Peyer's patch (tissue), 4 donors: ENCODE measurements at regions not wholly inside any gene's neighbourhood (a gene's known extent, or its start where the extent isn't known, plus 50 kb on each side); places are given as distances from the start of the nearest gene placed in this dataset.

ENCODE experiments used
- CTCF ChIP-seq, 6 experiments: fragments of 450-650 bp in 4 of 6; fragments of 200-600 bp in 2 of 6; sonication (generic) in 1 of 6; IDR thresholded peaks; one replicate each; pipeline ENCODE4 v1.5.1; 2017 to 2019; ENCODE audit warnings: antibody characterized with exemption in 6 of 6, mild to moderate bottlenecking in 3 of 6, moderate library complexity in 1 of 6
- POLR2A ChIP-seq, 2 donors: fragments of 450-650 bp; IDR thresholded peaks; one replicate each; pipeline ENCODE4 v1.5.1; 2017; ENCODE audit warnings: antibody characterized with exemption in 2 of 2, mild to moderate bottlenecking in 2 of 2, moderate library complexity in 2 of 2

GRCh38 chr21:16145479-16145878, 415.7 kb downstream of the USP25 start:
- TF ChIP-seq CTCF (IDR thresholded peaks at IDR 0.05) (no peak), POLR2A (IDR thresholded peaks at IDR 0.05) (no peak)
